GM19324 (cell line): ENCODE measurements at regions not wholly inside any gene's neighbourhood (a gene's known extent, or its start where the extent isn't known, plus 50 kb on each side); places are given as distances from the start of the nearest gene placed in this dataset.
"Not testable (repeated sequence)": the region's sequence is repeated elsewhere in the genome, so short reads cannot be mapped to it uniquely, and the experiment has no call there.

Experiments used
- ATAC-seq: cut with Tn5 transposase; IDR thresholded peaks from one replicate; pipeline ENCODE4 v1.9.1; 2021; ENCODE audit warnings: mild to moderate bottlenecking, moderate library complexity; ENCODE audit not compliant: unreplicated experiment, low FRiP score

DNA sequence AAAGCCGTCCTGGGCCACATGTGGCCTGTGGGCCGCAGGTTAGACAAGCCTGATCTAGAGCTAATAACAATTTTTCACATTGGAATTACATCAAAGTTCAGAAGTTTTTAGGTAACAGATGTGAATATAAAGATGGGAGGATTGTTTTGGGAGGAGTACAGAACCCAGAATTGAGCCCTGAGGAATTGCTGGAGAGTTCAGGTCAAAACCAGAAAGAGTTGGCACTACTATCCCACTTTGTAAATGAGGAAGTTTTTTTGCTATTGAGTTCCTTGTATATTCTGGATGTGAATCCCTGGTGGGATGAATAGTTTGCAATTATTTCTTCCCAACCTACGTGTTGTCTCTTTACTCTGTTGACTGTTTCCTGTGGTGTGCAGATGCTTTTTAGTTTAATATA is 109.5 kb upstream of the LIPC start:
- ATAC-seq = no peak

DNA sequence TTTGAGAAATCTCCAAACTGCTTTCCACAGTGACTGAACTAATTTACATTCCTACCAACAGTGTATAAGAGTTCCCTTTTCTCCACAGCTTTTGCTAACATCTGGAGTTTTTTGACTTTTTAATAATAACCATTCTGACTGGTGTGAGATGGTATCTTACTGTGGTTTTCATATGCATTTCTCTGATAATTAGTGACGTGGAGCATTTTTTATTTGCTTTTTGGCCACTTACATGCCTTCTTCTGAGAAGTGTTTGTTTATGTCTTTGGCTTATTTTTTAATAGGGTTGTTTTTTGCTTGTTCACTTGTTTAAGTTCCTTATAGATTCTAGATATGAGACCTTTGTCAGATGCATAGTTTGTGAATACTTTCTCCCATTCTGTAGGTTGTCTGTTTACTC is 108.5 kb upstream of the LIPC start:
- ATAC-seq = not testable (repeated sequence)

DNA sequence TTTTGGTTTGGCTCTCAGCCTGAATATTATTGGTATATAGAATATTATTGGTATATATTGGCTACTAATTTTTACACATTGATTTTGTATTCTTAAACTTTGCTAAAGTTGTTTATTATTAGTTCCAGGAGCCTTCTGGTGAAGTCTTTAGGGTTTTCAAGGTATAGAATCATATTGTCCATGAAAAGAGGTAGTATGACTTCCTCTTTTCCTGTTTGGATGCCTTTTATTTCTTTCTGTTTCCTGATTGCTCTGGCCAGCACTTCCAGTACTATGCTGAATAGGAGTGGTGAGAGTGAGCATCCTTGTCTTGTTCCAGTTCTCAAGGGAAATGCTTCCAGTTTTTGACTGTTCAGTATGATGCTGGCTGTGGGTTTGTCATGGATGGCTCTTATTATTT is 107.3 kb upstream of the LIPC start:
- no peak for ATAC-seq

DNA sequence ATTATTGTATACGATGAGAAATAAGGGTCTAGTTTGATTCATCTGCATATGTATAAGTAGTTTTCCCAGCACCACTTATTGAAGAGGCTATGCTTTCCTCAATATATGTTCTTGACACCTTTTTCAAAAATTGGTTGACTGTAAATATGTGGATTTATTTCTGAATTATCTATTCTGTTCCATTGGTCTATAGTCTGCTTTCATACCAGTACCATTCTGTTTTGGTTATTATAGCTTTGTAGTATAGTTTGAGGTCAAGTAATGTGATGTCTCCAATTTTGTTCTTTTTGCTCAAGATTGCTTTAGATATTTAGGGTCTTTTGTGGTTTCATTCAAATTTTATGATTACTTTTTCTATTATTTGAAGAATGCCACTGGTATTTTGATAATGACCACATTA is 103.8 kb upstream of the LIPC start:
- no peak for ATAC-seq

DNA sequence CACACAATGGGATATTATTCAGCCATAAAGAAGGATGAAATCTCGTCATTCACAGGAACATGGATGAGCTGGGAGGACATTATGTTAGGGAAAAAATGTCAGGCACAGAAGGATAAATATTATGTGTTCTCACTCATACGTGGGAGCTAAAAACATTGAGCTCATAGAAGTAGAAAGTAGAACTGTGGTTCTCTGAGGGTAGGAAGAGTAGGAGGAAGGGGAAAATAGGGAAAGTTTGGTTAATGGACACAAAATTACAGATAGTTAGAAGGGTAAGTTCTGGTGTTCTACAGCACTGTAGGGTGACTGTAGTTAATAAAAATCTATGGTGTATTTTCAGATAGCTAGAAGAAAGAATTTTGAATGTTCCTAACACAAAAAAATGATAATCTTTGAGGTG is 102.6 kb upstream of the LIPC start:
- ATAC-seq = no peak

DNA sequence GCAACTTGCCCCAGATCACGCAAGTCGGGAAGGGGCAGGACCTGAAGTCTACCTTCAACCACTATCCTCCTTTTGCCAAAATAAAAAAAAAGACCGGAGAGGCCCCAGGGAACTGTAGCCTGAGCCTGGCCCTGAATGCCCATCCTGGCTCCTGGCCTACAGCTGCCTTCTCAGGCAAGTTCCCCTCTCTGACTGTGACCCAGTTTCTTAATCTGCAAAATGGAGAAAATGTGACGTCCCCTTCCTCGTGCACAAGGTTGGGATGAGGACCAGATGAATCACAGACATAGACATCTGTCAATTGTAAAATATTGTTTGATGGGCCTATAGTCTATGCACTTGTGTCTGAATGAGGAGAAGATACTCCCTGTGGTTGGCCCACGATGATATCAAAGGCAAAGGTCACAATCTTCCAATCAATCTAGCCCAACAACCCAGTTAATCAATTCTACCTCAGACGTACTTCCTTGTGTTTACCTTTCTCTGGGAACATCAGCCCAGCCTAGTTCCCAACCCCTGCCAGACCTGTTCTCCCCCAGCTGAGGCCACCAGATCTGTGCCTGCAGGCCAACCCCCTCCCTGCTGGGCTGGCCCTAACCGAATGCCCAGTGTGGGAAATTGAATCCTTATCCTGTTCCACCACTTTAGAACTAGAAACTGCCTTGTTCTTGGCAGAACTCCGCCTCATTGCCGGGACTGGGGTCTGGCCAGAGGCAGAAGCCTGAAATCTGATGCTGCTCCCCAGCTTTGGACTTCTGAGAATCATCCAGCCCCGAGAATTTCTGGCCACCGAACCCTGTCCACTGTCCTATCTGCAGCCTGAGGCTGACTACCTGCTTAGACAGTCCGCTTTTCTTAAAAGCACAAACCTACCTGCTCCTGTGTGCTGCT is 101.8 kb upstream of the LIPC start:
- no peak for ATAC-seq

DNA sequence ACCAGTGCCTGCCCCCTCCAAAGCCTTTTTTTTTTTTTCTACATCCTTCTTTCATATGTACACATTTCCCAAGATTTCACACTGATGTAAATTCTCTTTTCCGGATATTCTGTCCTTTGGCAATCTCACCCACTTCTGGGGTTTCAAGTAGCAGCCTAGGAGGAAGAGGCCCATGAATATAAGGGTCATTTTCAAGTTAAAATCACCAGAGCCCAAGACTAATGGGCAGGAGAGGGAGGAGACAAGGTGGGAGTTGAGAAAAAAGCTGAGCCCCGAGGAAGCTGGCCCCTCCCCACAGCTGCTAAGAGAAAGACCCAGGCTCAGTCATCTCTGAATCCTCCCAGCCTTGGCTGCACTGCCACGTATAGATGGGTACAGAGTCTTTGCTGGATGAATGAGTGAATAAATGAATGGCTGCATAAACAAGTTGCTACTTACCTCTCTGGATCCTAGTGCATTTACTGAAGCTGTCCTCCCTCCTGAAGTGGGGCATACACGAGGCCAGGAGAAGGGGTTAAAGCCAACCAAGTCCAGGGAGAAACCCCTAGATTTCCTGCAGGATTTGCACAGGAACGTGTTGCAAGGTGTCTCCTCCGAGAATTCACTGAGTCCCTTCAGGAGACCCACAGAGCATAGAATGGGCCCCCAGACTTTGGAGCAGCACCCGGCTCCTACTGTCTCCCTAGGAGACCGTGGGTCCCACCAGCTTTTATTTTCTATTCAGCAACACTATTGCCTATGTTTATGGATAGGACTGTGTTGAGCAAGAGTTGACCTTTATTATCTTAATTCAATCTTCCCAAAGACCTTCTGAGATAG is 100.8 kb upstream of the LIPC start:
- no peak for ATAC-seq

DNA sequence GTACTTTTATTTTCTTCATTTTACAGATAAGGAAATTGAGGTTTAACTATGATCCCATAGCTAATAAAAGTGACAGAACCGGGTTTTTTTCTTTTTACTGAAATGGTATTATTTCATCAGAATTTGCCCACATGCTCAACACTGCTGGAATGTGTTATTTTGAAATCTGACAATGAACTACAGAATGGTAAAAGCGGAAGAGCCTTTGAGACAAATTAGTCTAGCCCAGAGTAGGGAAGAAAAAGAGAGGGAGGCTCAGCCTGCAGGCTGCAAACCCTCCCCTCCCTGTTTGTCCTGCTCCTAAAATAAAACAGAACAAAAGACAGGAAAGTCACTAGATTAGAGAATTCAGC is 100.3 kb upstream of the LIPC start:
- no peak for ATAC-seq

DNA sequence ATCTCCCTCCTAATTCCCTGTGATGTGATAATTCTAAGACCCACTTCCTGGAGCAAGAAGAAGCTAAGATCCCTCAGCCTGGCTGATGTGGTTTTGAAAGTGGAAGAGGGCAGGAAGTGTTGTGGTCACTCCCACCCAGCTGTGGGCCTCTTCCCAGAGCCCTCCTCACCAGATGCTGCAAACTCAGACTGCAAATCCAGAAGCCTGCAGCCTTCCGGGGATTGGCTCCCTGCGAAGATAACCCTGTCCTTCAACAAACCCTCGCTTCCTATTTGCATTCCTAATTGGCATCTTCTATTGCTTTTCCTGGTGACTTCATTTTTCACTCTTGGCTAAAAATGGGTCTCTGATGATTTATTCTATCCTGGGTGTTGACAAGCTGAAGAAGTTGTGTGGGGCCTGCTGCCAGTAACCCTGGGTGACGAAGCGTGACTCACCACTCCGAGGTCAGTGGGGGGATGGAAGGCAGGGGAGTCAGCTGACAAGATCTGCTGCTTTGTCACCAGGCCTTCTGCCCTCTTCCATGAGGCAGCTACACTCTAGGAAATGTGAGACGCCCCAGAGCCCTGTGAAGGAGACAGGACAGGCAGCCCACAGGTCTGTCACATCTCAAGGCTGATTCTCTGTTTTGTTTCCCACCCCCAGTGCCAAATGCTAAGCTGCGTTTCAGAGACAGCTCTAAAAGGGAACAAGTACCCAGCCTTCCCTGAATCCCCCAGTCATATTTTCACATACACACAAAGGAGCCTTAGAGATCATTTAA is 99.7 kb upstream of the LIPC start:
- ATAC-seq = peak; percentile 69

DNA sequence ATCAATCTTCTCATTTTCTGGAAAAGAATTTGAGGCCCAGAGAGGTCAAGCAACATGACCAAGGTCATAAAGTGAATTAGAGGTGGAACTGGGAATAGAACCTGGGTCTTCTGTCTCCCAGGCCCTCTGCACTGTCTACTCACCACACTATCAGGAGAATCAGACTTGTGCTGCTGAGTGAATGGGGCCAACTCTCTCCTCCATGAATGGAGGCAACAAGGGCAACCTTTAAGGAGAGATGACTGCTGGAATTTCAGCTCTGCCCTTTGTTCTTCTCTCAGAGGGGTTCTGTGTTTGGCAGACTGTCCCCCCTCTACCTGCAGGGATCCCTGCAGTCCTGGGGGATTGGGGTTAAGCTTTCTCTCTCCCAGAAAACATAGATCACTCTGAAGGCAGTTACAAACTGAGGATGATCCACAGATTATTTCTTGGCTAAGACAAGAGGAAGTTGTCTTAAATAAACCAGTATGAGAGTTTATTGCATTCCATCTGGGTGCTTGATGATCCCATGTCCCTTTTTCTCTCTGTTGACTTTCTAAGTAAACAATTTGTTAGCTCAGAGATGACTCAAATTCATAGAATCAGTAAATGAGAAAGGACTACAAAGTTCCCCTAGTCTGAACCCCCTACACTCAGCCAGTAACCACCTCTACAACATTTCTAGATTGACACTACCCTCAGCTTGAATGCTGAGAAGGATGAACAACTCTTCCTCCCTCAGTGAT is 99.0 kb upstream of the LIPC start:
- no peak for ATAC-seq

DNA sequence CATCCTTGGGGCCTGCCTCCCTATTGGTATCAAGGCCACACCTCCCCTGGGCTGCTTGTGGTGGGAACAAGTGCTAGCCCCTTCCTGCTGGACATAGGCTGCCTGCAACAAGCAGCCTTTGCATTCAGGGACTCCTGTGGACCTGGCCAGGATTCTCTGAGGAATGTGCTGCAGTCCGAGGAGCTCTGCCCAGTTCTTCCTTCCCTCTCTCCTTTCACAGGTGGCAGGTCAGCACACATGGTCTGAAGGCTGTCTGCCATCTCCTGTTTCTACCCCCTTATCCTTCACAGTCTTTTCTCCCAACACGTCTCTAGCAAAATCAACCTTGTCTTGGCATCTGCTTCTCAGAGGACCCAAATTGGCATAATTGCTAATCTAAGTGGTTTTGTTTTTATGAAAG is 97.0 kb upstream of the LIPC start:
- no peak for ATAC-seq

DNA sequence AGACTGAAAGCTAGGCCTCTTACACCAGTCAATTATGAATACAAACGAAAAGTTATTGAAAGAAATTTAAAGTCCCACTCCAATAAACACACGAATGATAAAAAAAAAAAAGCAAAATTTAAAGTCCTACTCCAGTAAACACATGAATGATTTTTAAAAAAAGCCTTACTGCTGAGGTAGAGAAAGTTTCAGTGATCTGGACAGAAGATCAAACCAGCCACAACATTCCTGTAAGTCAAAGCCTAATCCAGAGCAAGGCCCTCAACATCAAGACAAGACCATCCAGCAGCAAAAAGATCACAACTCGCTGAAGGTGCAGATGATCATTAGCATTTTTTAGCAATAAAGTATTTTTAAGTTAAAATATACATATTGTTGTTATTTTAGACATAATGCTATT is 95.6 kb upstream of the LIPC start:
- ATAC-seq = no peak

DNA sequence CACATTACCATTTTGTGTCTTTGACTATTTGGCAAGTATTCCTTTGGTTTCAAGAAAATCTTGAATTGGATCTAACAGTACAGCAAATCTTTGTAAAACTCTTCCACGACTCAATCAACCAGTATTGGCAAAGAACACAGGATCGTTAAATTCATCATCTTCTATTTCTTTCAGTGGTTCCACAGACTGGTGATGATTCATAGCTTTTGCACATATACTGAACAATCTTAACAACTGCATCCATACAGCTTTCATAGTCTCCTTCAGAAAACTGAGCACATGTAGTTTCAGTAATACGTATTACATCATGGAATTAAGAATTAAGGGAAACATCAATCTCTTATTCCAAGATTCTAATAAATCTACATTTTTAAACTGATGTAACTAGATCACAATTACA is 91.6 kb upstream of the LIPC start:
- no peak for ATAC-seq

DNA sequence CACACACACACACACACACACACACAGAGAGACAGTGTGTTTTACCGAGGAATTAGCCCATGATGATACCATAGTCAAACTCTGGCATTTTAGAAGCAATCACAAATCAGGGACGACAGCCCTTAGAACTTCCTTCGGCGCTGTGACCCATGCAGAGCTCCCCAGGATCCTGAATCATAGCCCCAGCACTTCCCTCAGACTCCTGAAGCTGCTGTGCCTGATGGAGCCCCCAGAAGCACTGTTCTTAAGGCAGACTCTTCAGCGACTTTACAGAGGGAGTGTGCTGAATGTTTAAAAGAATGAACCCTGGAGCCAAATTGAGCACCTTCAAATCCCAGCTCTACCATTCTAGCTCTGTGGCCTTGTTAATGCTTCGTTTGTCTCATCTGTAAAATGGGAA is 89.3 kb upstream of the LIPC start:
- ATAC-seq = no peak

DNA sequence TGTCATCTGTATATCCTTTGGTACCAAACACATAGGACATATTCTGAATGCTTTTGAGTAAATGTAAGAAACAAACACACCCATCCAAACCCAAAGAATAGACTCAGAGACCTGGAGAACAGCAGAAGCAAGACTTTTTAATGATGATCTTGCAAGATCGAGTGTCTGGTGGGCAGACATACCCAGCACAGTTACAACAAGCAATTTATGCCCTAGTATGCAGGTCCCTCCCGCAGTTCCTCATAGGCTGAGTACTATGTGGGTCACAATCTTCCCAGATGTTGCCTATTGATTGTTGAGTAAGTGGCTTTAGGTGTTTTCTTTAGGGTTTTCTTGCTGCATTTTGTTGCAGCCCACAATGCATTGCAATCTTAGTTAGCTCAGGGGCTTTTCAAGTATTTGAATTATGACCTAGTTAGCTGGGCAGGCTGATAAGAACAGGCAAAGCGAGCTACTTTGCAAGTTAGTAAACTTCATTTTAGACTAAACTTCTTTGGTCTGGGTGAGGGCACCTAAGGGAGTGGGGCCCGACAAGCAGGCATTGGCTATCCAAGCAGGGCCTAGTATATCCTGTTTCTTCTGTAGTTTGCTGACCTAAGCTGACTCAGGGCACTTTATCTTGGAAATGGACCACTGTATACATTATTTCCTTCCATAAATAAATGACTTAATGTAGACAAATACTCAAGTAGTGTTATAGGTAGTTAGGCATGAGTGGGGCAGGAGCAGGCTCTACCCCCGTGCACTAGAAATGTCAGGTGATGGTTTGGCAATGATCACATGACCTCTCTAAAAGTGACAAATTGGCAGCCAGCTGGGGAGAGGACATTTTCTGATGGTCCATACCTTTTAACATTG is 87.3 kb upstream of the LIPC start:
- no peak for ATAC-seq

DNA sequence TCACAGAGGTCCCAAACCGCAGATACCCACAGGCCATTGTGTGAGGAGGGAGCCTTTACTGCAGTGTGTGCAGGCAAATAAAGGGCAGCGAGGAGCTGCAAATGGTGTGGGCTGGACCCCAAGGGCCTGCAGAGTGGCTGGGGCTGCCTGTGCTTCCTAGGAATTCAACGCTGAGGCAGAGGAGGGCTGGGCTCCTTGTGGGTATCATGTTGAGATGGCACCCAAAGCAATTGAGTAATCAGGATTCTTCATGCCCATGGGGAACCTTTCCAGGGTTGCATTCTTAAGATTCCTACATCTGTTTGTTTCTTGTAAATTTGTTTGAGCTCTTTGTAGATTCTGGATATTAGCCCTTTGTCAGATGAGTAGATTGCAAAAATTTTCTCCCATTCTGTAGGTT is 85.4 kb upstream of the LIPC start:
- no peak for ATAC-seq

DNA sequence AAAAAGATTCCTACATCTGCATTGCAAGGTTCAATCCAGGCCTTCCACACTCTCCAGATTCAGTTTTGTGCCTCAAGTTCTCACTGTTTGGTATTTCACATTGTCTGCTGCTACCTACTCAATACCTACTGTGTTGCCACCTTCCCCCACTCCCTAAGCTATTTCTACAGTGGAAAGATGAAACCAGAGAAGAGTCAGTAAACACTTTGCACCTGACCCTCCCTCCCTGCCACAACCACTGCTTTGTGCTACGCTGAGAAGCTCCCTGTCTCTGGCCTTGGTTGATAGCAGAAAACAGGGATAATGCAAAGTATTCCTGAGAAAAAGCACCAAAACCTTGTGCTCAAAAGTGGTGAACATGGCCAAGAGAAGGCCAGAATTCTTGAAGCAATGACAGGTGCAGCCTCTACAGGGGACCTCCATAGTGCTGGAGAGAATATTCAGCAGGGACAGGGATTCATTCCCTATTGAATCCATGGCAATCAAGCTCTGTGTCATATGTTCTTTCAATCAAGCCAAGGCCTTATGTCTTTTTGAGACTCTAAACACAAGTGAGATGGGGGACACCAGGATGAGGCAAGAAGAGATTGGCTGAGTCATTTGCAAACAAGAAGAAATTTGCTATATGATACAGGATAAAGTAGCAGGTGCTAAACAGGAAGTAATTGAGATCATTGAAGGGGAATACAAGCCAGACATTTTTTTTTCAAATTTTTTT is 83.5 kb upstream of the LIPC start:
- ATAC-seq = no peak

DNA sequence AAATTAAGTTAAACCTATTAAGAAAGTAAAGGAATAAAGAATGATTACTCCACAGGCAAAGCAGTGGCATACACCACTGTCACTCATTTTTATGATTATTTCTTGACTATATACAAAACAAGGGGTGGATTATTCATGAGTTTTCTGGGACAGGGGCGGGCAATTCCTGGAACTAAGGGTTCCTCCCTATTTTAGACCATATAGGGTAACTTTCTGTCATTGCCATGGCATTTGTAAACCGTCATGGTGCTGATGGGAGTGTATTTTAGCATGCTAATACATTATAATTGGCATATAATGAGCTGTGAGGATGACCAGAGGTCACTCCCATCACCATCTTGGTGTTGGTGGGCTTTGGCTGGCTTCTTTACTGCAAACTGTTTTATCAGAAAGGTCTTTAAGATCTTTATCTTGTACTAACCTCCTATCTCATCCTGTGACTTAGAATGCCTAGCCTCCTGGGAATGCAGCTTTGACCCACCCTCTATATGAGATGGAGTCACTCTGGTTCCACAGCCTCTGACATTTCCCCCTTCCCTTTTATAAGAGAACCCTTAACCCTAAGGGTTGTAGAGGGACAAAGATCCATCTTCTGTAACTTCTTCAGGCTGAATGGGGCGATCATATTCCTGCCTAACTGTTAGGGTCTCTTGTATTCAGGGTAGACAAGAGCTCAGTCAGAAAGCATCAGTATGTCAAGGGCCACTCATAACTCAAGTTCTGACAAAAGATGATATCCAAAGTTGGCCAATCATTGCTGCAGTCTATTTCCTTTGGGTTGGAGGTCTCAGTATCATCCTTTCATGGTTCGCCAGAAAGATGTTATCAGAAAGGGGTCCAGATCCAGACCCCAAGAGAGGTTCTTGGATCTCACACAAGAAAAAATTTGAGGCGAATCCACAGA is 79.5 kb upstream of the LIPC start:
- ATAC-seq = no peak
